ENCODE measurements at regions not wholly inside any gene's neighbourhood (a gene's known extent, or its start where the extent isn't known, plus 50 kb on each side); places are given as distances from the start of the nearest gene placed in this dataset.

- TF ChIP-seq SUZ12 (IDR thresholded peaks at IDR 0.05; ENCODE audit: extremely low read depth, insufficient read depth, insufficient read length): no peak
- no peak for TF ChIP-seq YY1 (IDR thresholded peaks at IDR 0.05; ENCODE audit: insufficient read depth, insufficient read length)
Observed at GRCh38 chr10:8289186-8289924, 234.9 kb downstream of the GATA3 start.
